Upper lobe of left lung (tissue), 6 donors: ENCODE measurements at regions not wholly inside any gene's neighbourhood (a gene's known extent, or its start where the extent isn't known, plus 50 kb on each side); places are given as distances from the start of the nearest gene placed in this dataset.

Experiments used
- ATAC-seq, 2 donors: fragments of 200-7000 bp; cut with Tn5 transposase; one replicate each; pipeline ENCODE4 v1.9.1; 2022; ENCODE audit warnings: mild to moderate bottlenecking in 2 of 2, moderate library complexity in 2 of 2; ENCODE audit not compliant: low FRiP score in 2 of 2
- DNase-seq, 2 donors: peaks; one replicate each; pipeline ENCODE4 v3.0.0-alpha.2; 2019 to 2020
- H3K27ac ChIP-seq, 4 donors: fragments of 200-600 bp; sonication (generic); one replicate each; pipeline ENCODE4 v1.5.1; 2016 to 2019
- H3K27me3 ChIP-seq, 4 donors: fragments of 200-600 bp; sonication (generic); one replicate each; pipeline ENCODE4 v1.5.1; 2017 to 2019
- H3K36me3 ChIP-seq, 4 donors: fragments of 200-600 bp; sonication (generic); one replicate each; pipeline ENCODE4 v1.5.1; 2016 to 2019
- H3K4me1 ChIP-seq, 4 donors: fragments of 200-600 bp; sonication (generic); one replicate each; pipeline ENCODE4 v1.5.1; 2018 to 2019
- H3K4me3 ChIP-seq, 4 donors: fragments of 200-600 bp; sonication (generic); one replicate each; pipeline ENCODE4 v1.5.1; 2017 to 2019; ENCODE audit warnings: mild to moderate bottlenecking in 2 of 4, moderate library complexity in 1 of 4
- H3K9me3 ChIP-seq, 4 donors: fragments of 200-600 bp; sonication (generic); one replicate each; pipeline ENCODE4 v1.5.1; 2018 to 2019
- CTCF ChIP-seq, 6 experiments: fragments of 450-650 bp in 4 of 6; fragments of 200-600 bp in 2 of 6; sonication (generic) in 2 of 6; IDR thresholded peaks; one replicate each; pipeline ENCODE4 v1.5.1; 2016 to 2019; ENCODE audit warnings: antibody characterized with exemption in 6 of 6
- EP300 ChIP-seq, 4 donors: sonication (generic); formaldehyde crosslinking; IDR thresholded peaks; one replicate each; pipeline ENCODE4 v1.5.1; 2017; ENCODE audit warnings: antibody characterized with exemption in 4 of 4, control low read depth in 2 of 4
- POLR2A ChIP-seq, 4 donors: fragments of 450-650 bp; IDR thresholded peaks; one replicate each; pipeline ENCODE4 v1.5.1; 2016 to 2017; ENCODE audit warnings: antibody characterized with exemption in 4 of 4, mild to moderate bottlenecking in 2 of 4
- POLR2AphosphoS5 ChIP-seq, 2 donors: sonication (generic); formaldehyde crosslinking; IDR thresholded peaks; one replicate each; pipeline ENCODE4 v1.5.1; 2017; ENCODE audit warnings: antibody characterized with exemption in 2 of 2
- WGBS, 2 donors: methylation state at CpG; one replicate each; pipeline ENCODE4 v1.1.5; 2017 to 2018; 5-methylcytosine and 5-hydroxymethylcytosine counted together
- donor health status: DM: no; HTN: no; CAD: no; lungs with moderate emphysema.
- donor health status: DM: no; HTN: yes; CAD: no; lungs with severe emphysema.

DNA sequence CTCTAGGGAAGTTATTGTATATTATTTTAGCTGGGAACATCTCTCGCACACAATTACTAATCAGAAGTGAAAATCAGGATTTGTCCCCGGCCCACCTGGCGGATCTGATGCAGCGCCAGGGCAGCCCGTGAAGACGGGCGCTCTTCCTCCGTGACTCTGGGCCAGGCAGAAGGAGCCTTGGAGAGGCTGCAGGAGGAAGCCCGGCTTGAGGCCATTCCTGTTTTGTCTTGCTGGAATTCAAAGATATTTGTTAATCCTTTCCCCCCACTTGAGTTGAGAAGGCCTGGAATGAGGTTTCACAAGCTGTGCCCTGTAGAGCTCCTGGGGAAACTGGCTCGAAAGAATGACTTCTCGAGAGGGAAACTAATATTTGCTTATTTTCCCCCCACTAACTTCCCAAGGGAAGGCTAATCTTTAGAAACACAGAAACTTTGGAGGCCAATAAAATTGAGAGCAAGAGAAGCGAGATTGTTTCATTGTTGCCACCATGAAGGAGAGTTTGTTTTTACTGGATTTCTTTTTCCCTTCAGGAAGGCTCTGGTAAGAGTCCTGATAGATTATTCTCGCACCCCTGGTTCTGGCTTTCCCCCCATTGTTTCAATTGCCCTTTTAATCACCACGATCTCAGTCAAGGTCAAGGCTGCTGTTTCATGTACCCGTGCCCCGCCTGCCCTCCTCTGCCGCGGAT lies 92.8 kb upstream of the SEPTIN5 start:
- Histone ChIP-seq H3K36me3 (no peaks in the 10 kb centered on the region), H3K9me3 (no peaks in the 10 kb centered on the region), H3K27ac (peak overlapping the region; percentile 61 to 81 (median 78)), H3K4me1 (peaks cover 15 to 23% (median 20%) of the 10 kb centered on the region in 4 donors), H3K27me3 (no peaks in the 10 kb centered on the region), H3K4me3 (peak overlapping the region in 1 of 4 donors; percentile 6)
- 46 to 51% methylated on average over 11 to 18 of the region's 18 CpGs for WGBS, 2 donors
- TF ChIP-seq POLR2A (IDR thresholded peaks at IDR 0.05) = peak in 1 of 4 donors; percentile 3
- TF ChIP-seq EP300 (IDR thresholded peaks at IDR 0.05) = no peak
- TF ChIP-seq CTCF (IDR thresholded peaks at IDR 0.05) = no peak
- peak; percentile 3 to 29 for TF ChIP-seq POLR2AphosphoS5 (IDR thresholded peaks at IDR 0.05)
- peak; percentile 13 to 80 for ATAC-seq
- peak; percentile 62 to 66 for DNase-seq

DNA sequence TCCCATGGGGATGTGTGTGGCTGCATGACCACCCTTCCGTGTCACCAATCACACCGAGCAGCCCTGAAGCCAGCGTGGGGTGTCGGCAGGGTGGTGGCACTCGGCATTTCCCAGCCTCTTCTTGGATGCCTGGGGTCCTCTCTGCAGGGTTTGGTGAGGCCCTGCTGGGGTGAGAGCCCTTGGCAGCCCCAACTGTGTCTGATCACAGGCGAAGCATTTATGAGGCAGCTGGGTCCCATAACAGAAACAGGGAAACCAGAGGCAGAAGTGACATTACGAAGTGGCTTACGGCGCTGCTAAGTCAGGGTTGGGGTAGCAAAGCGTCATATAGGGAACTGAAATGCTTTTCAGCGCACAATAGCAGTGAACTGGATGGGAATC lies 92.3 kb upstream of the SEPTIN5 start:
- Histone ChIP-seq H3K27ac (peak overlapping the region; percentile 61 to 81 (median 78)), H3K27me3 (no peaks in the 10 kb centered on the region), H3K36me3 (no peaks in the 10 kb centered on the region), H3K9me3 (no peaks in the 10 kb centered on the region), H3K4me3 (no peak overlapping the region), H3K4me1 (peaks cover 15 to 23% (median 20%) of the 10 kb centered on the region in 4 donors)
- DNase-seq (no peak), ATAC-seq (peak in 1 of 2 donors; percentile 23)
- TF ChIP-seq CTCF (IDR thresholded peaks at IDR 0.05) = no peak
- no peak for TF ChIP-seq POLR2AphosphoS5 (IDR thresholded peaks at IDR 0.05)
- no peak for TF ChIP-seq EP300 (IDR thresholded peaks at IDR 0.05)
- no peak for TF ChIP-seq POLR2A (IDR thresholded peaks at IDR 0.05)
- 63 to 75% methylated on average over 11 of the region's 11 CpGs for WGBS, 2 donors

- Histone ChIP-seq H3K36me3 (no peaks in the 10 kb centered on the region), H3K4me1 (peaks cover 15 to 30% (median 24%) of the 10 kb centered on the region in 4 donors), H3K4me3 (no peak overlapping the region), H3K27ac (no peak overlapping the region), H3K27me3 (no peaks in the 10 kb centered on the region), H3K9me3 (no peaks in the 10 kb centered on the region)
- WGBS, 2 donors = 89 to 93% methylated on average over 3 to 11 of the region's 11 CpGs
- peak in 1 of 2 donors; percentile 16 for DNase-seq
- TF ChIP-seq POLR2A (IDR thresholded peaks at IDR 0.05) (no peak), EP300 (IDR thresholded peaks at IDR 0.05) (no peak), POLR2AphosphoS5 (IDR thresholded peaks at IDR 0.05) (no peak), CTCF (IDR thresholded peaks at IDR 0.05) (no peak)
- no peak for ATAC-seq
These were observed 88.8 kb upstream of the SEPTIN5 start for GRCh38 chr22:19625331-19626041.

DNA sequence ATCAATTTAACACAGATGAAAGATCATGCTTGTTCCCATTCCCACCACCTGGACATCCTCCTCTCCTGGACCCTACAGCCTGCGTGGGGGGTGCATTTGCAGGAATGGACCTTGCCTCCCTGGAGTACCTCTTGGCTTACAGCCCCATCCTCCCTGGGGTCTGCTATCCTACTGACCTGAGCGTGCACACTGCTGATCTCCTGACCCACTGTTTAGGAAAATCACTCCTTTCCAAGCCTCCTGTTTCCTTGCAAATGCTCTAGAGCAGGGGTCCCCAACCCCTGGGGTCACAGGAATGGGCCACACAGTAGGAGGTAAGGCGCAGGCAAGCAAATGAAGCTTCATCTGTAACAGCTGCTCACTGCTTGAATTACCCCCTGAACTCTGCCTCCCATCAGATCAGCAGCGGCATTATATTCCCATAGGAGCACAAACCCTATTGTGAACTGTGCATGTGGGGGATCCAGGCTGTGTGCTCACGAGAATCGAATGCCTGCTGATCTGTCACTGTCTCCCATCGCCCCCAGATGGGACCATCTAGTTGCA lies 88.2 kb upstream of the SEPTIN5 start:
- Histone ChIP-seq H3K27me3 (no peaks in the 10 kb centered on the region), H3K4me3 (no peak overlapping the region), H3K4me1 (peaks cover 12 to 24% (median 18%) of the 10 kb centered on the region in 4 donors), H3K36me3 (no peaks in the 10 kb centered on the region), H3K27ac (no peak overlapping the region), H3K9me3 (no peaks in the 10 kb centered on the region)
- 80 to 87% methylated on average over 6 to 7 of the region's 7 CpGs for WGBS, 2 donors
- TF ChIP-seq EP300 (IDR thresholded peaks at IDR 0.05) (no peak), POLR2AphosphoS5 (IDR thresholded peaks at IDR 0.05) (no peak), POLR2A (IDR thresholded peaks at IDR 0.05) (no peak), CTCF (IDR thresholded peaks at IDR 0.05) (no peak)
- ATAC-seq (no peak), DNase-seq (peak in 1 of 2 donors; percentile 7)
